ENCODE measurements at regions not wholly inside any gene's neighbourhood (a gene's known extent, or its start where the extent isn't known, plus 50 kb on each side); places are given as distances from the start of the nearest gene placed in this dataset.

- H3K27ac Mint-ChIP-seq = no peak overlapping the region
- Histone ChIP-seq H3K4me2 (no peak overlapping the region), H3K9me3 (ENCODE audit: low read depth) (no peaks in the 10 kb centered on the region), H3K27me3 (no peaks in the 10 kb centered on the region), H4K20me1 (ENCODE audit: low read depth) (no peaks in the 10 kb centered on the region), H3K36me3 (no peaks in the 10 kb centered on the region), H3K9ac (no peak overlapping the region), H3F3A (ENCODE audit: low read depth) (no peaks in the 10 kb centered on the region), H3K79me2 (ENCODE audit: low read depth) (no peaks in the 10 kb centered on the region), H2AFZ (replicated peaks) (peak overlapping the region; percentile 45), H3K27ac (no peak overlapping the region), H3K4me1 (no peaks in the 10 kb centered on the region), H3K4me3 (no peak overlapping the region)
- H3K4me1 Mint-ChIP-seq = no peaks in the 10 kb centered on the region
- H3K4me3 Mint-ChIP-seq = no peak overlapping the region
- no peak for DNase-seq (ENCODE audit: low spot score)
- H3K9me3 Mint-ChIP-seq = no peaks in the 10 kb centered on the region
- TF ChIP-seq EZH2phosphoT487 (IDR thresholded peaks at IDR 0.05) = no peak
- TF ChIP-seq EZH2 (IDR thresholded peaks at IDR 0.05) = no peak
- TF ChIP-seq CTCF (IDR thresholded peaks at IDR 0.05) = no peak
- H3K36me3 Mint-ChIP-seq = no peaks in the 10 kb centered on the region
- no peaks in the 10 kb centered on the region for H3K27me3 Mint-ChIP-seq (ENCODE audit: insufficient read depth, low read depth)
These were observed 304.2 kb downstream of the CDC14C start for GRCh38 chr7:49228426-49229098.

- H3K4me1 Mint-ChIP-seq = no peaks in the 10 kb centered on the region
- no peak overlapping the region for H3K4me3 Mint-ChIP-seq
- no peaks in the 10 kb centered on the region for H4K20me1 ChIP-seq (ENCODE audit: low read depth)
- H3K27me3 Mint-ChIP-seq (ENCODE audit: insufficient read depth, low read depth) = no peaks in the 10 kb centered on the region
- no peak overlapping the region for H3K4me3 ChIP-seq
- H3K9me3 ChIP-seq (ENCODE audit: low read depth) = no peaks in the 10 kb centered on the region
- H3K27ac Mint-ChIP-seq = no peak overlapping the region
- H3K9ac ChIP-seq = no peak overlapping the region
- H3F3A ChIP-seq (ENCODE audit: low read depth) = no peaks in the 10 kb centered on the region
- no peak overlapping the region for H2AFZ ChIP-seq (replicated peaks)
- H3K27ac ChIP-seq = no peak overlapping the region
- no peaks in the 10 kb centered on the region for H3K4me1 ChIP-seq
- H3K9me3 Mint-ChIP-seq = no peaks in the 10 kb centered on the region
- no peak for TF ChIP-seq EZH2phosphoT487 (IDR thresholded peaks at IDR 0.05)
- TF ChIP-seq EZH2 (IDR thresholded peaks at IDR 0.05) = no peak
- no peak for TF ChIP-seq CTCF (IDR thresholded peaks at IDR 0.05)
- no peak overlapping the region for H3K4me2 ChIP-seq
- H3K36me3 Mint-ChIP-seq = no peaks in the 10 kb centered on the region
- no peaks in the 10 kb centered on the region for H3K79me2 ChIP-seq (ENCODE audit: low read depth)
- H3K27me3 ChIP-seq = no peaks in the 10 kb centered on the region
- no peak for DNase-seq (ENCODE audit: low spot score)
- H3K36me3 ChIP-seq = no peaks in the 10 kb centered on the region
These were observed 304.9 kb downstream of the CDC14C start for GRCh38 chr7:49229246-49229645.

- no peaks in the 10 kb centered on the region for H4K20me1 ChIP-seq (ENCODE audit: low read depth)
- TF ChIP-seq EZH2phosphoT487 (IDR thresholded peaks at IDR 0.05) (no peak), EZH2 (IDR thresholded peaks at IDR 0.05) (no peak), CTCF (IDR thresholded peaks at IDR 0.05) (peak; percentile 56)
- no peaks in the 10 kb centered on the region for H3K79me2 ChIP-seq (ENCODE audit: low read depth)
- peaks cover 7% of the 10 kb centered on the region for H3F3A ChIP-seq (ENCODE audit: low read depth)
- H3K27ac ChIP-seq = no peak overlapping the region
- Mint-ChIP-seq H3K4me1 (peaks cover 17% of the 10 kb centered on the region), H3K27me3 (ENCODE audit: insufficient read depth, low read depth) (no peaks in the 10 kb centered on the region), H3K4me3 (no peak overlapping the region), H3K27ac (no peak overlapping the region), H3K9me3 (peaks cover 12% of the 10 kb centered on the region), H3K36me3 (no peaks in the 10 kb centered on the region)
- H3K9me3 ChIP-seq (ENCODE audit: low read depth) = no peaks in the 10 kb centered on the region
- H3K4me2 ChIP-seq = no peak overlapping the region
- H3K9ac ChIP-seq = no peak overlapping the region
- no peak overlapping the region for H2AFZ ChIP-seq (replicated peaks)
- H3K36me3 ChIP-seq = no peaks in the 10 kb centered on the region
- H3K4me1 ChIP-seq = peaks cover 26% of the 10 kb centered on the region
- no peak for DNase-seq (ENCODE audit: low spot score)
- H3K4me3 ChIP-seq = no peak overlapping the region
- H3K27me3 ChIP-seq = no peaks in the 10 kb centered on the region
These were observed 319.2 kb downstream of the CDC14C start for GRCh38 chr7:49243521-49243920.
